HCT116 (cell line): ENCODE measurements at regions not wholly inside any gene's neighbourhood (a gene's known extent, or its start where the extent isn't known, plus 50 kb on each side); places are given as distances from the start of the nearest gene placed in this dataset.

Source experiments
- ATAC-seq: fragments of 200-7000 bp; cut with Tn5 transposase; 2 replicates; pipeline ENCODE4 v1.9.1; 2020; ENCODE audit warnings: mild to moderate bottlenecking, moderate library complexity
- BruUV-seq: library from RNA; stranded (reverse); fragments of 400-500 nt; replicated peaks from 2 replicates; lab custom pipeline; 2021; lab: Mats Ljungman, UMichigan
- CTCF ChIA-PET: fragments of 300-600 bp; sonication (Branson Sonifier 250); formaldehyde crosslinking; loops from one replicate; lab custom pipeline; 2021; ENCODE audit warnings: antibody characterized with exemption; lab: Charles Lee
- POLR2A ChIA-PET: fragments of 300-600, 350-600 bp; sonication (Branson Sonifier 250); formaldehyde crosslinking; loops from one replicate; lab custom pipeline; 2021; ENCODE audit warnings: antibody characterized with exemption; lab: Charles Lee
- RAD21 ChIA-PET, 2 experiments: fragments of 300-600 bp; sonication (Branson Sonifier 250); formaldehyde crosslinking; loops; one replicate each; lab custom pipeline; 2023; ENCODE audit warnings: low total read pairs in 2 of 2; ENCODE audit not compliant: uncharacterized antibody in 2 of 2, unreplicated experiment in 2 of 2, low non-redundant PET in 1 of 2; lab: Charles Lee
- DNase-seq: peaks from one replicate; pipeline ENCODE4 v3.0.0-alpha.2; 2010; ENCODE audit warnings: low read depth, low spot score
- H2AFZ ChIP-seq: fragments of 200-600 bp; shearing (Covaris generic), sonication (generic); 2 replicates; pipeline ENCODE4 v1.6.1; 2017; ENCODE audit warnings: low read depth, mixed run types, mixed read lengths, antibody characterized with exemption, low read length; ENCODE audit not compliant: poor library complexity, severe bottlenecking
- H3K27ac ChIP-seq: 2 replicates; pipeline ENCODE4 v1.5.1; 2012; ENCODE audit warnings: low read depth, low read length
- H3K27me3 ChIP-seq: fragments of 200-600 bp; sonication (generic); 2 replicates; pipeline ENCODE4 v1.6.1; 2016; ENCODE audit warnings: mixed run types, low read length, mixed read lengths; ENCODE audit not compliant: insufficient read depth
- H3K36me3 ChIP-seq, 2 experiments: fragments of 200-500 bp in 1 of 2; fragments of 200-600 bp in 1 of 2; sonication (Bioruptor generic) in 1 of 2; sonication (generic) in 1 of 2; 2 replicates each; pipeline versions ENCODE4 v1.5.1 to v1.6.1; 2014 to 2016; ENCODE audit warnings: low read length in 2 of 2, inconsistent platforms in 1 of 2, mixed read lengths in 1 of 2, mixed run types in 1 of 2; ENCODE audit not compliant: insufficient read depth in 2 of 2, control insufficient read depth in 1 of 2
- H3K4me1 ChIP-seq, 2 experiments: fragments of 200-600 bp in 1 of 2; sonication (generic) in 1 of 2; 2 replicates each; pipeline versions ENCODE4 v1.5.1 to v1.6.1; 2012 to 2017; ENCODE audit warnings: low read length in 2 of 2, inconsistent platforms in 1 of 2, mild to moderate bottlenecking in 1 of 2, mixed read lengths in 1 of 2, mixed run types in 1 of 2, moderate library complexity in 1 of 2; ENCODE audit not compliant: insufficient read depth in 2 of 2, control insufficient read depth in 1 of 2
- H3K4me2 ChIP-seq: fragments of 200-600 bp; sonication (generic); 2 replicates; pipeline ENCODE4 v1.6.1; 2017; ENCODE audit warnings: mixed run types, low read length, mixed read lengths
- H3K4me3 ChIP-seq, 2 experiments: fragments of 200-600 bp in 1 of 2; sonication (generic) in 1 of 2; replicated peaks in 1 of 2; 2 replicates each; pipeline ENCODE4 v1.5.1; 2011 to 2016; ENCODE audit warnings: low read length in 2 of 2, control low read depth in 1 of 2, low read depth in 1 of 2, mild to moderate bottlenecking in 1 of 2, mixed read lengths in 1 of 2, mixed run types in 1 of 2
- H3K79me2 ChIP-seq: fragments of 200-600 bp; sonication (generic); 2 replicates; pipeline ENCODE4 v1.6.1; 2017; ENCODE audit warnings: mild to moderate bottlenecking, mixed run types, low read length, moderate library complexity, mixed read lengths; ENCODE audit not compliant: insufficient read depth
- H3K9ac ChIP-seq: fragments of 200-600 bp; sonication (generic); 2 replicates; pipeline ENCODE4 v1.6.1; 2016; ENCODE audit warnings: low read length, mixed read lengths
- H3K9me2 ChIP-seq: fragments of 200-600 bp; sonication (generic), shearing (Covaris generic); 2 replicates; pipeline ENCODE4 v1.6.1; 2017; ENCODE audit warnings: mixed run types, mild to moderate bottlenecking, moderate library complexity; ENCODE audit not compliant: insufficient read depth
- H3K9me3 ChIP-seq, 2 experiments: fragments of 200-500 bp in 1 of 2; fragments of 200-600 bp in 1 of 2; sonication (Bioruptor generic) in 1 of 2; sonication (generic) in 1 of 2; 2 replicates each; pipeline ENCODE4 v1.6.1; 2014 to 2017; ENCODE audit warnings: low read length in 2 of 2, mixed read lengths in 2 of 2, inconsistent platforms in 1 of 2, low read depth in 1 of 2, mild to moderate bottlenecking in 1 of 2, mixed run types in 1 of 2, moderate library complexity in 1 of 2; ENCODE audit not compliant: control insufficient read depth in 1 of 2, insufficient read depth in 1 of 2
- H4K20me1 ChIP-seq: fragments of 200-600 bp; sonication (generic), shearing (Covaris generic); 2 replicates; pipeline ENCODE4 v1.6.1; 2017; ENCODE audit warnings: mixed run types, mild to moderate bottlenecking, moderate library complexity; ENCODE audit not compliant: insufficient read depth
- EGR1 ChIP-seq: IDR thresholded peaks from 2 replicates; pipeline ENCODE4 v1.6.1; 2012; ENCODE audit warnings: low read depth
- ELF1 ChIP-seq: IDR thresholded peaks from 2 replicates; pipeline ENCODE4 v1.6.1; 2012; ENCODE audit warnings: low read depth, borderline replicate concordance
- EZH2 ChIP-seq: fragments of 200-600 bp; sonication (generic); IDR thresholded peaks from 2 replicates; pipeline ENCODE4 v1.6.1; 2017; ENCODE audit warnings: antibody characterized with exemption, mixed run types
- EZH2phosphoT487 ChIP-seq: fragments of 200-600 bp; IDR thresholded peaks from 2 replicates; pipeline ENCODE4 v1.6.1; 2018; ENCODE audit warnings: antibody characterized with exemption, borderline replicate concordance
- FOSL1 ChIP-seq: IDR thresholded peaks from 2 replicates; pipeline ENCODE4 v1.6.1; 2012; ENCODE audit warnings: low read depth
- JUND ChIP-seq: IDR thresholded peaks from 2 replicates; pipeline ENCODE4 v1.6.1; 2012
- MAX ChIP-seq: IDR thresholded peaks from 2 replicates; pipeline ENCODE4 v1.6.1; 2012
- POLR2A ChIP-seq: IDR thresholded peaks from 2 replicates; pipeline ENCODE4 v1.7.0; 2011; ENCODE audit warnings: borderline replicate concordance; ENCODE audit not compliant: insufficient read depth, insufficient read length; ENCODE audit errors: extremely low read depth
- POLR2AphosphoS5 ChIP-seq: IDR thresholded peaks from 2 replicates; pipeline ENCODE4 v1.6.1; 2011; ENCODE audit warnings: mild to moderate bottlenecking, low read depth, low read length, moderate library complexity
- RAD21 ChIP-seq: IDR thresholded peaks from 2 replicates; pipeline ENCODE4 v1.6.1; 2012; ENCODE audit warnings: low read depth, mild to moderate bottlenecking
- SIN3A ChIP-seq: IDR thresholded peaks from 2 replicates; pipeline ENCODE4 v1.6.1; 2012; ENCODE audit warnings: low read depth
- TCF7L2 ChIP-seq: IDR thresholded peaks from 2 replicates; pipeline ENCODE4 v1.7.0; 2011; ENCODE audit warnings: borderline replicate concordance, inconsistent platforms; ENCODE audit not compliant: insufficient read depth, insufficient read length; ENCODE audit errors: extremely low read depth
- YY1 ChIP-seq: IDR thresholded peaks from 2 replicates; pipeline ENCODE4 v1.6.1; 2011; ENCODE audit warnings: low read length, low read depth, moderate library complexity, mild to moderate bottlenecking; ENCODE audit not compliant: insufficient replicate concordance; ENCODE audit errors: extremely low read depth
- ZBTB33 ChIP-seq: IDR thresholded peaks from 2 replicates; pipeline ENCODE4 v1.6.1; 2011; ENCODE audit warnings: mild to moderate bottlenecking, low read length, moderate library complexity; ENCODE audit not compliant: insufficient replicate concordance; ENCODE audit errors: extremely low read depth
- ZFX ChIP-seq: fragments of 450-650 bp; IDR thresholded peaks from 2 replicates; pipeline ENCODE4 v1.6.1; 2017
- intact Hi-C: fragments of 100-400 bp; cut with micrococcal nuclease; formaldehyde crosslinking; loops from 2 replicates; pipeline ENCODE4 v1.10.0; 2022
- TF ChIP-seq, protein P1 (sequence below), 3 experiments: fragments of 200-600 bp in 1 of 3; sonication (generic) in 1 of 3; IDR thresholded peaks in 2 of 3; conservative IDR thresholded peaks in 1 of 3; 2 replicates each; pipeline ENCODE4 v1.5.1; 2012 to 2017; ENCODE audit warnings: low read depth in 2 of 3, low read length in 2 of 3, antibody characterized with exemption in 1 of 3, borderline replicate concordance in 1 of 3, control low read depth in 1 of 3, mild to moderate bottlenecking in 1 of 3, mixed read lengths in 1 of 3, mixed run types in 1 of 3, moderate library complexity in 1 of 3; ENCODE audit not compliant: insufficient read depth in 1 of 3

GRCh38 chr1:80566867-80567266, 1233.9 kb upstream of the ADGRL2 start:
- no TSS peak for BruUV-seq
- H3K4me3 ChIP-seq: no peak overlapping the region
- no peak for DNase-seq
- H3K9me3 ChIP-seq: no peaks in the 10 kb centered on the region
- H3K9ac ChIP-seq: no peak overlapping the region
- no peak for ATAC-seq
- CTCF ChIA-PET: no interaction called here
- no peaks in the 10 kb centered on the region for H3K4me1 ChIP-seq
- no peak for TF ChIP-seq ZBTB33
- TF ChIP-seq POLR2AphosphoS5: no peak
- TF ChIP-seq ELF1: no peak
- TF ChIP-seq EZH2: no peak
- H3K36me3 ChIP-seq: no peaks in the 10 kb centered on the region
- H3K79me2 ChIP-seq: no peaks in the 10 kb centered on the region
- H3K27me3 ChIP-seq: no peaks in the 10 kb centered on the region
- H3K9me2 ChIP-seq: no peaks in the 10 kb centered on the region
- intact Hi-C loops: no loop called here
- POLR2A ChIA-PET: no interaction called here
- no peaks in the 10 kb centered on the region for H4K20me1 ChIP-seq
- H3K4me2 ChIP-seq: no peak overlapping the region
- H2AFZ ChIP-seq: no peak overlapping the region
- RAD21 ChIA-PET: no interaction called here
- no peak overlapping the region for H3K27ac ChIP-seq

GRCh38 chr1:80566123-80566522, 1234.6 kb upstream of the ADGRL2 start:
- Histone ChIP-seq H3K4me3 (no peak overlapping the region), H3K4me1 (no peaks in the 10 kb centered on the region), H3K9ac (no peak overlapping the region), H3K27ac (no peak overlapping the region), H2AFZ (no peak overlapping the region), H3K36me3 (no peaks in the 10 kb centered on the region), H3K27me3 (no peaks in the 10 kb centered on the region), H3K4me2 (no peak overlapping the region), H3K9me2 (no peaks in the 10 kb centered on the region), H3K79me2 (no peaks in the 10 kb centered on the region), H3K9me3 (no peaks in the 10 kb centered on the region), H4K20me1 (no peaks in the 10 kb centered on the region)
- DNase-seq: no peak
- intact Hi-C loops: no loop called here
- POLR2A ChIA-PET: no interaction called here
- CTCF ChIA-PET: no interaction called here
- RAD21 ChIA-PET: no interaction called here
- no TSS peak for BruUV-seq
- no peak for ATAC-seq
- no peak for TF ChIP-seq MAX
- TF ChIP-seq YY1: no peak
- no peak for TF ChIP-seq EZH2phosphoT487
- TF ChIP-seq, protein P1, sequence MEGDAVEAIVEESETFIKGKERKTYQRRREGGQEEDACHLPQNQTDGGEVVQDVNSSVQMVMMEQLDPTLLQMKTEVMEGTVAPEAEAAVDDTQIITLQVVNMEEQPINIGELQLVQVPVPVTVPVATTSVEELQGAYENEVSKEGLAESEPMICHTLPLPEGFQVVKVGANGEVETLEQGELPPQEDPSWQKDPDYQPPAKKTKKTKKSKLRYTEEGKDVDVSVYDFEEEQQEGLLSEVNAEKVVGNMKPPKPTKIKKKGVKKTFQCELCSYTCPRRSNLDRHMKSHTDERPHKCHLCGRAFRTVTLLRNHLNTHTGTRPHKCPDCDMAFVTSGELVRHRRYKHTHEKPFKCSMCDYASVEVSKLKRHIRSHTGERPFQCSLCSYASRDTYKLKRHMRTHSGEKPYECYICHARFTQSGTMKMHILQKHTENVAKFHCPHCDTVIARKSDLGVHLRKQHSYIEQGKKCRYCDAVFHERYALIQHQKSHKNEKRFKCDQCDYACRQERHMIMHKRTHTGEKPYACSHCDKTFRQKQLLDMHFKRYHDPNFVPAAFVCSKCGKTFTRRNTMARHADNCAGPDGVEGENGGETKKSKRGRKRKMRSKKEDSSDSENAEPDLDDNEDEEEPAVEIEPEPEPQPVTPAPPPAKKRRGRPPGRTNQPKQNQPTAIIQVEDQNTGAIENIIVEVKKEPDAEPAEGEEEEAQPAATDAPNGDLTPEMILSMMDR (IDR thresholded peaks at IDR 0.05 in 2 of 3, conservative IDR thresholded peaks at IDR 0.05 in 1 of 3; ENCODE audit: borderline replicate concordance in 1 of 3, insufficient read depth in 1 of 3, low read depth in 2 of 3, low read length in 2 of 3): no peak
- no peak for TF ChIP-seq SIN3A
- no peak for TF ChIP-seq POLR2AphosphoS5
- no peak for TF ChIP-seq EGR1
- TF ChIP-seq FOSL1: no peak
- TF ChIP-seq ZBTB33: no peak
- TF ChIP-seq RAD21: no peak
- no peak for TF ChIP-seq POLR2A
- TF ChIP-seq JUND: no peak
- TF ChIP-seq ZFX: no peak
- no peak for TF ChIP-seq TCF7L2
